OCI-LY1 (cell line): ENCODE measurements at regions not wholly inside any gene's neighbourhood (a gene's known extent, or its start where the extent isn't known, plus 50 kb on each side); places are given as distances from the start of the nearest gene placed in this dataset.

ENCODE experiments used
- H2AFZ ChIP-seq: fragments of 200-600 bp; sonication (generic), shearing (Covaris generic); 2 replicates; pipeline ENCODE4 v1.6.0; 2014; ENCODE audit warnings: antibody characterized with exemption, mild to moderate bottlenecking, low read length
- H3F3A ChIP-seq: fragments of 200-600 bp; sonication (generic), shearing (Covaris generic); 2 replicates; pipeline ENCODE4 v1.6.0; 2014; ENCODE audit warnings: mild to moderate bottlenecking, antibody characterized with exemption, low read length, moderate library complexity; ENCODE audit not compliant: insufficient read depth
- H3K27ac ChIP-seq: fragments of 200-600 bp; sonication (generic); 2 replicates; pipeline ENCODE4 v1.5.1; 2014; ENCODE audit warnings: low read length, mixed run types, mild to moderate bottlenecking, low read depth; ENCODE audit not compliant: poor library complexity, severe bottlenecking
- H3K27me3 ChIP-seq: fragments of 200-600 bp; sonication (generic); 2 replicates; pipeline ENCODE4 v1.6.0; 2014; ENCODE audit warnings: antibody characterized with exemption, mild to moderate bottlenecking, low read length, moderate library complexity; ENCODE audit not compliant: insufficient read depth
- H3K36me3 ChIP-seq: fragments of 200-600 bp; sonication (generic); 2 replicates; pipeline ENCODE4 v1.6.1; 2014; ENCODE audit warnings: mild to moderate bottlenecking, antibody characterized with exemption, low read length, moderate library complexity, mixed read lengths; ENCODE audit not compliant: insufficient read depth
- H3K4me1 ChIP-seq: fragments of 200-600 bp; sonication (generic); 2 replicates; pipeline ENCODE4 v1.5.1; 2014; ENCODE audit warnings: mild to moderate bottlenecking, low read length, moderate library complexity; ENCODE audit not compliant: insufficient read depth, severe bottlenecking
- H3K4me2 ChIP-seq: fragments of 200-600 bp; sonication (generic), shearing (Covaris generic); 2 replicates; pipeline ENCODE4 v1.6.1; 2014; ENCODE audit warnings: low read length
- H3K4me3 ChIP-seq: fragments of 200-600 bp; sonication (generic); 2 replicates; pipeline ENCODE4 v1.5.1; 2014; ENCODE audit warnings: low read length, low read depth, mild to moderate bottlenecking, mixed read lengths; ENCODE audit not compliant: poor library complexity, severe bottlenecking
- H3K79me2 ChIP-seq: fragments of 200-600 bp; shearing (Covaris generic); 2 replicates; pipeline ENCODE4 v1.6.1; 2016; ENCODE audit warnings: mixed run types, low read length, mixed read lengths; ENCODE audit not compliant: insufficient read depth
- H3K9ac ChIP-seq: fragments of 200-600 bp; sonication (generic), shearing (Covaris generic); 2 replicates; pipeline ENCODE4 v1.6.1; 2014; ENCODE audit warnings: mild to moderate bottlenecking, low read length, mixed read lengths
- H3K9me2 ChIP-seq: fragments of 200-600 bp; sonication (generic), shearing (Covaris generic); 2 replicates; pipeline ENCODE4 v1.6.1; 2014; ENCODE audit warnings: low read depth, mild to moderate bottlenecking, low read length, mixed read lengths
- H3K9me3 ChIP-seq: fragments of 200-600 bp; shearing (Covaris generic); 2 replicates; pipeline ENCODE4 v1.6.1; 2014; ENCODE audit warnings: low read length, mixed read lengths
- H4K20me1 ChIP-seq: fragments of 200-600 bp; sonication (generic), shearing (Covaris generic); 2 replicates; pipeline ENCODE4 v1.6.0; 2016; ENCODE audit warnings: mild to moderate bottlenecking, low read length; ENCODE audit not compliant: insufficient read depth
- CTCF ChIP-seq: fragments of 200-600 bp; sonication (generic), shearing (Covaris generic); IDR thresholded peaks from 2 replicates; pipeline ENCODE4 v1.5.1; 2017; ENCODE audit warnings: mild to moderate bottlenecking, antibody characterized with exemption, low read length, moderate library complexity, mixed read lengths
- EZH2 ChIP-seq: fragments of 200-600 bp; sonication (generic), shearing (Covaris generic); IDR thresholded peaks from 2 replicates; pipeline ENCODE4 v1.8.0; 2017; ENCODE audit warnings: borderline replicate concordance, mixed run types, mild to moderate bottlenecking, antibody characterized with exemption, low read length, moderate library complexity, mixed read lengths

- no peak overlapping the region for H3K9ac ChIP-seq
- no peaks in the 10 kb centered on the region for H3K79me2 ChIP-seq
- no peak overlapping the region for H3K4me2 ChIP-seq
- H3K9me3 ChIP-seq = no peaks in the 10 kb centered on the region
- H3K4me3 ChIP-seq = no peak overlapping the region
- H3K36me3 ChIP-seq = no peaks in the 10 kb centered on the region
- no peaks in the 10 kb centered on the region for H3F3A ChIP-seq
- no peak for TF ChIP-seq EZH2
- no peak for TF ChIP-seq CTCF
- no peak overlapping the region for H2AFZ ChIP-seq
- no peaks in the 10 kb centered on the region for H3K4me1 ChIP-seq
- H3K27me3 ChIP-seq = no peaks in the 10 kb centered on the region
- H3K9me2 ChIP-seq = no peaks in the 10 kb centered on the region
- no peak overlapping the region for H3K27ac ChIP-seq
- H4K20me1 ChIP-seq = no peaks in the 10 kb centered on the region
Observed at GRCh38 chr1:232456714-232457113, 173.2 kb downstream of the SIPA1L2 start.

DNA sequence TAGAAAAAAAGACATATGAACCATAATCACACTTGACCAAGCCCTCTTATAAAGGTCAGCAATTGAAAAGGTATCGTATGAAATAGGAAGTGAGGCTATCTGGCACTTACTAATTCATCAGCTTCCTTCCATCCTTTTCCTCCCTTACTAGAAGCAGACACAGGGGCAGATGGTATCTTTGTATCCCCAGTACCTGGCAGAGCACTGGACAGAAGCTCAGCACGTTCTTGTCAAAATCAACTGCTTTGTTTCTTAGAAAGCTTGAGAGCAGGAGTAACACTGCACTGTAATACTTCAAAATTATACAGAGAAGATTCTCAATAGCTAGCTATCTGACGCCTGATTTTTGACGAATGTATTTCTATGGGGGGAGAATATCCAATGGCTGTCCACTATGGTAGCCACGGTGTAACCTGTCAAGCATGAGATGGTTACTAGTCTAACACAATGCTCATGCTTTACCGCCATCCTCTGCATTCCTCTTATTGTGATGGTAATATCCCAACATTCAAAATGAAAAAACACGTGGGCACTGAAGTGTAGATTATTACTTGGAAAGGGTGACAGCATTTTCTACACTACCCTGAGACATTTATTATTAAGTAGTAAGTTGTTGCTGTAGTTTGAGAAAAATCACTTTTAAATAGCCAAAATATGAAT, 175.6 kb downstream of the SIPA1L2 start:
- H3K36me3 ChIP-seq = no peaks in the 10 kb centered on the region
- H3K9me2 ChIP-seq = no peaks in the 10 kb centered on the region

GRCh38 chr1:232452736-232453440, 177.0 kb downstream of the SIPA1L2 start:
- no peak overlapping the region for H2AFZ ChIP-seq
- H3K27ac ChIP-seq = no peak overlapping the region
- no peaks in the 10 kb centered on the region for H3K27me3 ChIP-seq
- no peaks in the 10 kb centered on the region for H3K36me3 ChIP-seq
- no peaks in the 10 kb centered on the region for H3K79me2 ChIP-seq
- no peak overlapping the region for H3K4me3 ChIP-seq
- H3K9ac ChIP-seq = no peak overlapping the region
- no peaks in the 10 kb centered on the region for H3K9me2 ChIP-seq
- TF ChIP-seq CTCF (no peak), EZH2 (no peak)
- no peaks in the 10 kb centered on the region for H3K4me1 ChIP-seq
- no peak overlapping the region for H3K4me2 ChIP-seq
- H3F3A ChIP-seq = no peaks in the 10 kb centered on the region
- H3K9me3 ChIP-seq = no peaks in the 10 kb centered on the region
- H4K20me1 ChIP-seq = no peaks in the 10 kb centered on the region

More for the DNA sequence above, 175.6 kb downstream of the SIPA1L2 start:
- Histone ChIP-seq H3K27me3 (no peaks in the 10 kb centered on the region), H3K9ac (no peak overlapping the region), H3F3A (no peaks in the 10 kb centered on the region), H3K4me3 (no peak overlapping the region), H3K4me1 (no peaks in the 10 kb centered on the region), H3K9me3 (no peaks in the 10 kb centered on the region), H3K27ac (no peak overlapping the region), H3K4me2 (no peak overlapping the region), H3K79me2 (no peaks in the 10 kb centered on the region), H4K20me1 (no peaks in the 10 kb centered on the region), H2AFZ (no peak overlapping the region)
- TF ChIP-seq CTCF (no peak), EZH2 (no peak)
